AG09309 (cell line): ENCODE measurements at regions not wholly inside any gene's neighbourhood (a gene's known extent, or its start where the extent isn't known, plus 50 kb on each side); places are given as distances from the start of the nearest gene placed in this dataset.

Experiments used
- DNase-seq: peaks from one replicate; pipeline ENCODE4 v3.0.0-alpha.2; 2010; ENCODE audit warnings: low read depth
- H3K4me3 ChIP-seq: 2 replicates; pipeline ENCODE4 v1.5.1; 2011; ENCODE audit warnings: mild to moderate bottlenecking, low read depth, low read length, moderate library complexity; ENCODE audit not compliant: control insufficient read depth
- CTCF ChIP-seq: IDR thresholded peaks from 2 replicates; pipeline ENCODE4 v1.5.1; 2011; ENCODE audit warnings: mild to moderate bottlenecking, low read depth, low read length, inconsistent platforms; ENCODE audit not compliant: insufficient read depth, control insufficient read depth; ENCODE audit errors: missing control alignments

- H3K4me3 ChIP-seq = no peak overlapping the region
- TF ChIP-seq CTCF = no peak
- no peak for DNase-seq
These were observed 88.0 kb upstream of the SHISAL1 start for GRCh38 chr22:44400763-44401060.

- H3K4me3 ChIP-seq = no peak overlapping the region
- TF ChIP-seq CTCF = no peak
- no peak for DNase-seq
These were observed 87.4 kb upstream of the SHISAL1 start for GRCh38 chr22:44399906-44400762.

- DNase-seq = no peak
- no peak overlapping the region for H3K4me3 ChIP-seq
- no peak for TF ChIP-seq CTCF
These were observed 86.4 kb upstream of the SHISAL1 start for GRCh38 chr22:44398856-44399837.

GRCh38 chr22:44396727-44397722, 84.3 kb upstream of the SHISAL1 start:
- DNase-seq = no peak
- TF ChIP-seq CTCF = no peak
- H3K4me3 ChIP-seq = no peak overlapping the region

- H3K4me3 ChIP-seq = no peak overlapping the region
- no peak for DNase-seq
- TF ChIP-seq CTCF = no peak
These were observed 83.4 kb upstream of the SHISAL1 start for GRCh38 chr22:44396021-44396726.
